H9 (cell line): ENCODE measurements at regions not wholly inside any gene's neighbourhood (a gene's known extent, or its start where the extent isn't known, plus 50 kb on each side); places are given as distances from the start of the nearest gene placed in this dataset.

Experiments used
- DNase-seq: peaks from one replicate; pipeline ENCODE4 v3.0.0-alpha.2; 2017
- H2AFZ ChIP-seq: one replicate; pipeline ENCODE4 v1.6.1; 2013; ENCODE audit warnings: mild to moderate bottlenecking, low read length, control low read depth, moderate library complexity
- H2AK5ac ChIP-seq: 2 replicates; pipeline ENCODE4 v1.6.1; 2013; ENCODE audit warnings: low read length, control low read depth, mixed read lengths; ENCODE audit not compliant: insufficient read length
- H2BK120ac ChIP-seq: one replicate; pipeline ENCODE4 v1.6.1; 2013; ENCODE audit warnings: low read depth, mild to moderate bottlenecking, low read length, control low read depth, inconsistent platforms; ENCODE audit not compliant: poor library complexity, severe bottlenecking
- H2BK12ac ChIP-seq: 2 replicates; pipeline ENCODE4 v1.6.1; 2013; ENCODE audit warnings: low read length, control low read depth, mixed read lengths, low read depth; ENCODE audit not compliant: insufficient read length
- H2BK15ac ChIP-seq: 2 replicates; pipeline ENCODE4 v1.6.1; 2013; ENCODE audit warnings: low read depth, low read length, control low read depth
- H2BK20ac ChIP-seq: one replicate; pipeline ENCODE4 v1.6.1; 2013; ENCODE audit warnings: low read depth, mild to moderate bottlenecking, low read length, control low read depth, inconsistent platforms; ENCODE audit not compliant: poor library complexity, severe bottlenecking
- H2BK5ac ChIP-seq: 2 replicates; pipeline ENCODE4 v1.6.1; 2013; ENCODE audit warnings: low read length, control low read depth, mixed read lengths; ENCODE audit not compliant: insufficient read length
- H3K14ac ChIP-seq: 2 replicates; pipeline ENCODE4 v1.6.1; 2013; ENCODE audit warnings: low read length, control low read depth; ENCODE audit not compliant: insufficient read depth
- H3K18ac ChIP-seq: 2 replicates; pipeline ENCODE4 v1.6.1; 2013; ENCODE audit warnings: low read depth, mild to moderate bottlenecking, mixed read lengths, low read length, control low read depth; ENCODE audit not compliant: insufficient read length
- H3K23ac ChIP-seq: 2 replicates; pipeline ENCODE4 v1.6.1; 2013; ENCODE audit warnings: low read length, control low read depth, mixed read lengths, low read depth; ENCODE audit not compliant: insufficient read length
- H3K23me2 ChIP-seq: 2 replicates; pipeline ENCODE4 v1.6.1; 2013; ENCODE audit warnings: low read depth, mild to moderate bottlenecking, mixed read lengths, low read length, control low read depth; ENCODE audit not compliant: insufficient read length, poor library complexity, severe bottlenecking
- H3K27ac ChIP-seq: 2 replicates; pipeline ENCODE4 v1.5.1; 2013; ENCODE audit warnings: low read length, control low read depth, mixed read lengths, low read depth; ENCODE audit not compliant: insufficient read length
- H3K27me3 ChIP-seq: 2 replicates; pipeline ENCODE4 v1.6.1; 2013; ENCODE audit warnings: low read length, control low read depth, inconsistent platforms; ENCODE audit not compliant: insufficient read depth
- H3K4ac ChIP-seq: 2 replicates; pipeline ENCODE4 v1.6.1; 2013; ENCODE audit warnings: low read depth, mild to moderate bottlenecking, control low read depth, inconsistent platforms, low read length, moderate library complexity
- H3K4me1 ChIP-seq: 2 replicates; pipeline ENCODE4 v1.6.1; 2013; ENCODE audit warnings: low read length, control low read depth, inconsistent platforms; ENCODE audit not compliant: insufficient read depth
- H3K4me2 ChIP-seq: 2 replicates; pipeline ENCODE4 v1.6.1; 2013; ENCODE audit warnings: low read length, control low read depth, mixed read lengths; ENCODE audit not compliant: insufficient read length, insufficient read depth
- H3K56ac ChIP-seq: 2 replicates; pipeline ENCODE4 v1.6.1; 2013; ENCODE audit warnings: low read depth, mild to moderate bottlenecking, mixed read lengths, low read length, control low read depth; ENCODE audit not compliant: insufficient read length
- H3K79me1 ChIP-seq: 2 replicates; pipeline ENCODE4 v1.6.1; 2013; ENCODE audit warnings: low read depth, mild to moderate bottlenecking, moderate library complexity, low read length, control low read depth, inconsistent platforms; ENCODE audit not compliant: insufficient read depth, poor library complexity, severe bottlenecking
- H3K79me2 ChIP-seq: 2 replicates; pipeline ENCODE4 v1.6.1; 2013; ENCODE audit warnings: low read length, control low read depth, inconsistent platforms; ENCODE audit not compliant: insufficient read depth
- H3K9ac ChIP-seq: 2 replicates; pipeline ENCODE4 v1.6.1; 2013; ENCODE audit warnings: low read length, control low read depth, mixed read lengths; ENCODE audit not compliant: insufficient read length; ENCODE audit errors: extremely low read depth
- H3K9me3 ChIP-seq: one replicate; pipeline ENCODE4 v1.6.1; 2013; ENCODE audit warnings: low read depth, low read length, inconsistent platforms; ENCODE audit not compliant: control insufficient read depth
- H3T11ph ChIP-seq: one replicate; pipeline ENCODE4 v1.6.1; 2013; ENCODE audit warnings: mild to moderate bottlenecking, low read length, control low read depth, inconsistent platforms
- H4K20me1 ChIP-seq: one replicate; pipeline ENCODE4 v1.6.1; 2013; ENCODE audit not compliant: control insufficient read depth, insufficient read length, insufficient read depth
- H4K5ac ChIP-seq: 2 replicates; pipeline ENCODE4 v1.6.1; 2013; ENCODE audit warnings: low read depth, mild to moderate bottlenecking, mixed read lengths, low read length, control low read depth; ENCODE audit not compliant: insufficient read length
- H4K8ac ChIP-seq: replicated peaks from 2 replicates; pipeline ENCODE4 v1.6.1; 2013; ENCODE audit warnings: low read length, control low read depth, mixed read lengths, low read depth; ENCODE audit not compliant: insufficient read length
- H4K91ac ChIP-seq: 2 replicates; pipeline ENCODE4 v1.6.1; 2013; ENCODE audit warnings: low read depth, mild to moderate bottlenecking, moderate library complexity, mixed read lengths, low read length, control low read depth; ENCODE audit not compliant: insufficient read length
- H3K27ac Mint-ChIP-seq, 3 experiments: 2 replicates in 2 of 3; 3 replicates in 1 of 3; pipeline ENCODE4 v1.8.0; 2020 to 2021; ENCODE audit warnings: mixed read lengths in 3 of 3, mild to moderate bottlenecking in 1 of 3, moderate library complexity in 1 of 3
- H3K27me3 Mint-ChIP-seq: 2 replicates; pipeline ENCODE4 v1.8.0; 2021; ENCODE audit warnings: low read depth, mild to moderate bottlenecking, moderate library complexity, mixed read lengths
- H3K36me3 Mint-ChIP-seq, 3 experiments: 2 replicates in 2 of 3; 3 replicates in 1 of 3; pipeline ENCODE4 v1.8.0; 2020 to 2021; ENCODE audit warnings: low read depth in 3 of 3, mixed read lengths in 3 of 3; ENCODE audit not compliant: insufficient read depth in 1 of 3
- H3K4me1 Mint-ChIP-seq, 2 experiments: 2 replicates each; pipeline ENCODE4 v1.8.0; 2020; ENCODE audit warnings: mixed read lengths in 2 of 2
- H3K4me3 Mint-ChIP-seq, 2 experiments: 2 replicates in 1 of 2; 3 replicates in 1 of 2; pipeline ENCODE4 v1.8.0; 2020 to 2021; ENCODE audit warnings: mild to moderate bottlenecking in 2 of 2, mixed read lengths in 2 of 2, moderate library complexity in 1 of 2
- H3K9me3 Mint-ChIP-seq, 2 experiments: 2 replicates in 1 of 2; 3 replicates in 1 of 2; pipeline ENCODE4 v1.8.0; 2020; ENCODE audit warnings: mild to moderate bottlenecking in 2 of 2, mixed read lengths in 2 of 2, moderate library complexity in 1 of 2
- WGBS: extraction: QIAGEN DNeasy Blood & Tissue Kit; methylation state at CpG from one replicate; pipeline ENCODE4 v1.1.7; 2013; ENCODE audit warnings: missing lambda C conversion rate, low lambda C conversion rate, mixed read lengths; ENCODE audit not compliant: insufficient read length; ENCODE audit errors: extremely low coverage; 5-methylcytosine and 5-hydroxymethylcytosine counted together
- TF ChIP-seq, protein P1 (sequence below): fragments of 200-600 bp; sonication (generic); conservative IDR thresholded peaks from 3 replicates; pipeline ENCODE4 v1.8.0; 2021; ENCODE audit warnings: antibody characterized with exemption, mild to moderate bottlenecking

GRCh38 chr14:87349921-87350320 is 643.1 kb downstream of the GALC start:
- no peak overlapping the region for H2BK5ac ChIP-seq

More at GRCh38 chr14:87349921-87350320, 643.1 kb downstream of the GALC start:
- H3K27ac ChIP-seq = no peak overlapping the region
- H3K18ac ChIP-seq = peak overlapping the region; percentile 48
- no peak overlapping the region for H3K4ac ChIP-seq
- H2AFZ ChIP-seq = no peak overlapping the region
- no peak overlapping the region for H4K8ac ChIP-seq
- Mint-ChIP-seq H3K9me3 (peaks cover 0 to 3% of the 10 kb centered on the region in 2 experiments; a peak in 2 of 5 replicates), H3K4me1 (peaks cover 0 to 5% of the 10 kb centered on the region in 2 experiments; a peak in 1 of 4 replicates), H3K27me3 (peaks cover 2% of the 10 kb centered on the region; the same call in 1 of the 2 replicates), H3K4me3 (no peak overlapping the region), H3K36me3 (no peaks in the 10 kb centered on the region), H3K27ac (no peak overlapping the region)
- no peaks in the 10 kb centered on the region for H3K9me3 ChIP-seq
- H4K5ac ChIP-seq = no peak overlapping the region
- WGBS = no CpG with 5 or more reads among the region's 3 CpGs
- no peaks in the 10 kb centered on the region for H3K23me2 ChIP-seq
- no peaks in the 10 kb centered on the region for H3K4me1 ChIP-seq
- no peak overlapping the region for H2BK12ac ChIP-seq
- no peak overlapping the region for H2BK15ac ChIP-seq
- H3K23ac ChIP-seq = no peak overlapping the region
- H3K79me1 ChIP-seq = no peaks in the 10 kb centered on the region
- no peaks in the 10 kb centered on the region for H3K27me3 ChIP-seq
- TF ChIP-seq, protein P1, sequence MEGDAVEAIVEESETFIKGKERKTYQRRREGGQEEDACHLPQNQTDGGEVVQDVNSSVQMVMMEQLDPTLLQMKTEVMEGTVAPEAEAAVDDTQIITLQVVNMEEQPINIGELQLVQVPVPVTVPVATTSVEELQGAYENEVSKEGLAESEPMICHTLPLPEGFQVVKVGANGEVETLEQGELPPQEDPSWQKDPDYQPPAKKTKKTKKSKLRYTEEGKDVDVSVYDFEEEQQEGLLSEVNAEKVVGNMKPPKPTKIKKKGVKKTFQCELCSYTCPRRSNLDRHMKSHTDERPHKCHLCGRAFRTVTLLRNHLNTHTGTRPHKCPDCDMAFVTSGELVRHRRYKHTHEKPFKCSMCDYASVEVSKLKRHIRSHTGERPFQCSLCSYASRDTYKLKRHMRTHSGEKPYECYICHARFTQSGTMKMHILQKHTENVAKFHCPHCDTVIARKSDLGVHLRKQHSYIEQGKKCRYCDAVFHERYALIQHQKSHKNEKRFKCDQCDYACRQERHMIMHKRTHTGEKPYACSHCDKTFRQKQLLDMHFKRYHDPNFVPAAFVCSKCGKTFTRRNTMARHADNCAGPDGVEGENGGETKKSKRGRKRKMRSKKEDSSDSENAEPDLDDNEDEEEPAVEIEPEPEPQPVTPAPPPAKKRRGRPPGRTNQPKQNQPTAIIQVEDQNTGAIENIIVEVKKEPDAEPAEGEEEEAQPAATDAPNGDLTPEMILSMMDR = no peak
- H3K14ac ChIP-seq = no peak overlapping the region
- H3K56ac ChIP-seq = no peak overlapping the region
- no peak for DNase-seq
- H2BK20ac ChIP-seq = no peak overlapping the region
- H3K79me2 ChIP-seq = no peaks in the 10 kb centered on the region
- H3T11ph ChIP-seq = no peak overlapping the region
- no peaks in the 10 kb centered on the region for H4K20me1 ChIP-seq
- no peak overlapping the region for H2AK5ac ChIP-seq
- no peak overlapping the region for H4K91ac ChIP-seq
- H3K9ac ChIP-seq = no peak overlapping the region
- no peak overlapping the region for H2BK120ac ChIP-seq
- no peak overlapping the region for H3K4me2 ChIP-seq
